CD4-positive, alpha-beta T cell treated with Interleukin-1 beta for 1 hour (primary cell): ENCODE measurements at regions not wholly inside any gene's neighbourhood (a gene's known extent, or its start where the extent isn't known, plus 50 kb on each side); places are given as distances from the start of the nearest gene placed in this dataset.
"Not testable (repeated sequence)": the region's sequence is repeated elsewhere in the genome, so short reads cannot be mapped to it uniquely, and the experiment has no call there.

Experiments
- DNase-seq, 2 donors: peaks; one replicate each; pipeline ENCODE4 v3.0.0-alpha.2; 2020 to 2022

- not testable (repeated sequence) for DNase-seq
These were observed 88.3 kb upstream of the LHX1 start for GRCh38 chr17:36849020-36849419.

DNA sequence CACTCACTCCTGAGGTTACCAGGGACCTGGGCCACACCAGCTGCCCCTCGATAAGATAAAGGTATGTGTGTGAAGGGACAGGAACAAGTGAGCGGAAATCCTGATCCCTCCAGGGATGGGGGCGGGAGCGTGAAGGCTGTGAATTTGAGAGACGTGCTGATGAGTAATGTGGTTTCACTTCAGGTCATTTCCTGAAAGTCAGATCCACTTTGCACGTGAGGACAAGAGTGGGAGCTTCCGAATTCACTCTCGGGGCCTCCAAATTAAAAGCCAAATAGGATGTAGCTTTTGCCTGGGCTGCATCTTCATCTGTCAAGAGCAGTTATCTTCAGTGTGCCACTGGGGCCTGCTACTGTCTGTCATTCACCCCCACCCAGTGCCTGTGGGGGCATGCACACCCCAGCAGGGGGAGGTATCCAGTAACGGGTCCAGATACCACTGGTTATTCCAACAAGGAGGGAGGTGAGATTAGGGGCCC, 87.4 kb upstream of the LHX1 start:
- no peak for DNase-seq

- no peak for DNase-seq
These were observed 86.5 kb upstream of the LHX1 start for GRCh38 chr17:36850790-36851189.

DNA sequence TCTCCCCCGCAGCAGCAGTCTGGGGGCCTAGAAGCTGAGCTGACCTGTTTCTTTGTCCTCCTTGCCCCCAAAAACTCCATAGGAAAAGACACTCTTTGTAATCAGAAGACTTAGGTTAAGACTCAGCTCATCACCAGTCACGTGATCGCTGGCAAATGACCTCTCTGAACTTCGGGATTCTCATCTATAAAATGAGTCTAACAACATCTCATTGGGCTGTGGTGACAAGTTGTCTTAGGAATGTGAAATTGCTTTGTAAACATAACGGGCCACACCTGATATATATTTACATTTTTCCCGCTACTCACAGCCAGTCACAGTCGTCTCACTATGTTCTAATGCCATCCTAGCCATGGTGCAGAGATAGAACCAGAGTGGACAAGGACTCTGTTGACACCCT, 86.0 kb upstream of the LHX1 start:
- no peak for DNase-seq

GRCh38 chr17:36852478-36852877, 84.8 kb upstream of the LHX1 start:
- not testable (repeated sequence) for DNase-seq

DNA sequence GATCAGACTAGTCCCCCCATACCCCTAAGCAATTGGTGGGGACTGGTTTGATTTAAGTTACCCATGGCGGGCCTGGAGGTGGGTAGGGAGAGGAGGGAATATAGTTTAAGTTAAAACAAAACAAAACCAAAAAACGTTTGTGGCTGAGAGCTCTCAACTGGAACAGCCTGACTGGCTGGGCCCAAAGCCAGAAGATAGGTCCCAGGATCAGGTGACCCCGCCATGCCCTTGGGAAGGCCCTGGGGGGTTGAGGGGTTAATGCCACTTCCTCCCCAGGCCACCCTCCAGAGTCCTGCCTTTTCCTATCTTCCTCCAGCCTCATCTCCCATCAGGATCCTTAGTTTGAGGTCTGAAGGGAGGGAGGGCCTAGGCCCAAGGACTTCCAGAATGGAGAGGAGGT, 82.3 kb upstream of the LHX1 start:
- DNase-seq, result no peak

DNA sequence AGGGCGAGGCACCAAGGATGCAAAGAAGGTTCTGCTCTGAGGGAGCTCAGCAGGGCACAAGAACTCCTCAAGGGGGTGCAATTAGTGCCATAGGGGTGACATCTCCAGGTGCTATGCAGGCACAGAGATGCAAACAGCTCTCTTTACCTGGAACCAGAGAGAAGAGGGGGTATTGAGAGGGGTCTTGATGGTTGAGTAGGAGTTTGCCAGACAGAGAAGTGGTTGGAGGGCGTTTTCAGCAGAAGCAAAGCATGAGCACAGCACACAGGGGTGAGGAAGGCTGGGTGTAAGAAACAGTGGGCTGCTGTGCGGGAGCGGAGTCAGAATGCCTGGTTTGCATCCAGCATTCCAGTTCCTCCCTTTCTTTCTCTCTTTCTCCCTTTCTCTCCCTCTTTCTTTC, 81.8 kb upstream of the LHX1 start:
- DNase-seq, result no peak

DNA sequence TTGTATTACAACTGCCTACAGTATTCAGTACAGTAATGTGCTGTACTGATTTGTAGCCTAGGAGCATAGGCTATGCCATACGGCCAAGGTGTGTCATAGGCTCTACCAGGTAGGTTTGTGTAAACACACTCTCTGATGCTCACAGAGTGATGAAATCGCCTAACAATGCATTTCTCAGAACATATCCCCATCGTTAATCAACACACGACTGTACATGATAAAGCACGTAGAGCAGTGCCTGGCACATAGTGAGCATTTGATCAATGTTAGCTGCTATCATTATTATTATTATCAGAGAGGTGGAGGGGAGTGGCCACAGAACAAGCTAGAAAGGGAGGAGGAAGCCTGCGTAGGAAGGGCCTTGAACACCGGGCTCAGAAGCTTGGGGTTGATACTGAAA, 81.1 kb upstream of the LHX1 start:
- no peak for DNase-seq

DNA sequence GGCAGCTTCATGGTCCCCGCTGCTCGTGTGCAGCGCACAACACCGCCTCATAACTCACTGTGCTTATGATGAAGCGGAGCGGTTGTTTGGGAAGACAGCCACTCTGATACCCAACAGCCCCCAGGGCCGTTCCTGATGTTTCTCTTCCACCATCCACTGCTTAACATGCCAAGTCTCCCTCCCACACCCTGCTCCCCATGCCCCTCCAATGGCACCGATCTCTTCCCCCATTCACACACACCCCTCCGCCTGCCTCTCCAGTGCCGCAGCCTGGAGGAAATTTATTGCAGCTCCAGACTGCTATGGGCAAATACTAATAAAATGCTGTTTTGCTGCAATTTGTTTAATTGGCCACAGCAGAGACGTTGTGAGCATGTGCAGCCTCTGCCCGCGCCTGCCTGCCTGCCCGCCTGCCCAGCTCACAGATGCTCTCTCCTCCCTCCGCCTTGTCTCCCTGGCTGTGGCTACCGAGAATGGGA, 80.3 kb upstream of the LHX1 start:
- no peak for DNase-seq

DNA sequence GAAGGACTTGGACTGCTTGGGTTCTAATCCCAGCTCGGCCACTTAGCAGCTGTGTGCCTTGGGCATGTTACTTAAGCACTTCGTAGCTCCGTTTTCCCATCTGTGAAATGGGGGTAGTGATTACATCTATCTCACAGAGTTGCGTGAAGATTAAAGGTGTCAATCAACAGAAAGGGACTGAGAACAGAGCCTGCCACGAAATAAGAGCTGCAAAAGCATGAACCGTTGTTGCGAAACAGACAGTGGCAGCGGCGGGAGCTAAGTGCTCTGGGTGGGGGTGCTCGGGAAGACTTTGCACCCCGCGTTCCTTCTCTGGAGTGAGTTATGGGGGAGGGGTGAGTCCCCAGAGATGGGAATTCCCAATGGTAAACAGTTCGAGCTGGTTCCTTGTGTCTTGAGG, 79.6 kb upstream of the LHX1 start:
- DNase-seq, result no peak

DNA sequence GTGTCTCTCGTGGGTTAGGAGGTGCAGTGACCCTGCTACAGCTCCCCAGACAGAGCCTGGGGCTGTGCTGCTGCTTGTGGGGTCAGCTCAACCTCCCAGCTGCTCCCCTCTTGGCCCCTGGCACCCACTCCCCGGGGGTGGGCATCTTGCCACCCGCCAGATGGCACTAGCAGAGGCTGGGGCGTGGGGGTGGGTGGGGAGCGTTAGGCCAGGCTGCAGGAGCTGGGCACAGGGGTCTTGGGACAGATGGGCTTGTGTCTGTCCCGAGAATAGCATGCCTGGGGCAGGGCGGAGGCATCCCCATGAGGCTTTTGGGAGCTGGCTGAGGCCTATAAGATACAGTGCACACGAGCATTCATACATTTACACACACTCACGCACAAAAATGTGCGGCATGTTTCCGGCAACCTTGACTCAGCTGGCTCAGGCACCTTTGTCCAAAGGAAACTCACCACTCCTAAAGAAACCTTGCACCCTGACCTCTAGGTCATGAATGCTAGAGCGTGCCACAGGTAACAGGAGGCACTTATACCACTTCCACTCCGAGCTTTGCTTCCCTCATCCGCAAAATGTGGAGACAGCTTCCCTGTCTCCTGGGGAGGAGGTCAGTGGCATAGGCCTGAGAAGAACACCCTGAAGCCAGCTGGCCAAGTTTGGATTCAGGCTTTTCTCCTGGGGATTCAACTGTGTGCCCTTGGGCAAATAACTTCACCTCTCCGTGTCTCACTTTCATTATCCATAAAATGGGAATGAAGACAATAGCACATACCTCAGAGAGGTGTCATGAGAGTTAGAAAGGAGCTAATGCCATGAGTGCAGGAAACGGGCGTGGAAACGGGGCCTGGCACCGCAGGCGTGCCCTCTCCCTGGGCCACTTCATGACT, 78.9 kb upstream of the LHX1 start:
- DNase-seq, result no peak

DNA sequence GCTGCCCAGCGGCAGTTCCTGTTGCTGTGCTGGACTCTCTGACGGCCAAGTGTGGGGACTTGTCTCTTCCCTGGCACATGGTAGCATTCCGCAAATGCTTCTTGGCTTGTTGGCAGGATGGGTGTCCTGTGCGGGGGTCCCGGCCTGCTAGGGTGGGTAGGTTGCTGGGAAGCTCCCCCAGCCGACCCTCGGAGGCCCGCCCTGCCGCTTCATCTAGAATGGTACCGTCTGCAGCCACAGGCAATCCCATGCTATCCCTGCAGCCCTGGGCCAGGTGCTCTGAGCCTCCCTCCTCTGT, 78.3 kb upstream of the LHX1 start:
- DNase-seq, result no peak

DNA sequence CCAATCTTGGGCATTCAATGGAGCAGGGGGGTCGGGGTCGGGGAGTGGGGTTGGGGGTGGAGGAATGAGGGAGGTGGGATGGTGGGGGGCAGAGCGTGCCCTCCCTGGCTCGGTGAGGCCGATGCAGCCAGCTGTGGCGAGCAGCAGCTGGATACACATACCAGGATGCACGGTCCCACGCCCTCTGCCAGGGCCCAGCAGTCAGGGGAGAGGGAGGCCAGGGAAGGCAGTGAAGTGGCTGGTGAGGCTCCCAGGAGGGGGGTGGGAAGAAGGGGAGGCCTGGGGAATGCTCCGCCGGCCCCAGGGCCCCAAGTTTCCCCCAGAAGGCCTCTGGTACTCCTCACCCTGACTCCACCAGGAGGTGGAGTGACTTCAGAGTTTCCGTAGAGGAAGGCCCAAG, 77.6 kb upstream of the LHX1 start:
- DNase-seq, result no peak

DNA sequence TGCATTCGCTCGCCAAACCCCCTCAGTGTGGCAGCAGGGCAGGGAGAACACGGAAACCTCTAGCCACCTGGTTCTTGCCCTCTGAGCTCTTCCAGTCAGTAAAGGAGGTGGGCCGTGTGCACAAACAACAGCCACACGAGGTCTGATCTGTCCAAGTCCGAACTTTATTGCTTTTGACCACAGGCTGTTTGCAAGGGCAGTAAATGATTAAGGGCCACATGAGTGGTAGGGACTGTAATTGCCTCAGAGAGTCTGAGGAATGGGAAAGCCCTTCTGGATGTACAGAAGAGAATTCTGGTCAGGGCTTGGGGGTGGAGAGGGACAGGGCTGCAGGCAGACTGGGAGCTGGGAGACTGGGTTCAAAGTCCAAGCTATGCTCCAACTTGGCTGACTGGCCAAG, 75.7 kb upstream of the LHX1 start:
- DNase-seq, result no peak

GRCh38 chr17:36862116-36862920, 75.0 kb upstream of the LHX1 start:
- DNase-seq, result no peak

DNA sequence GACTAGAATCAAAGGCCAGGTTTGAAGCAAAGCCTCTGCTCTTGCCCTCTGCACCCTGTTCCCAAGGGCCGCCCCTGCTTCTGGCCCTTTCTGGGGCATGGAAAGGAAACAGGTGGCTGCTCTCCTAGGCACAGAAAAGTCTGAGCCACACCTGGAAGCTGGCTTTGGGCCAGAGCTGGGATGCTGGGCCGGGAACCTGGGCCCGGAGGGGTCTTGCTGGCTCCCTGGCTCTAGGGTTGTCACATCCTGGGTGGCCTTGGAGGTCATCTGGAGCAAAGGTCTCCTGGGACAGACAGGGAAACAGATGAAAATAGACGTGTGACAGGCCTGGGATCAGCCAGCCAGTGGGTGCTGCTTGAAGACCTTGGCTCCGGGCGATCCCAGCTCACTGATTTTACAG, 74.1 kb upstream of the LHX1 start:
- no peak for DNase-seq

DNA sequence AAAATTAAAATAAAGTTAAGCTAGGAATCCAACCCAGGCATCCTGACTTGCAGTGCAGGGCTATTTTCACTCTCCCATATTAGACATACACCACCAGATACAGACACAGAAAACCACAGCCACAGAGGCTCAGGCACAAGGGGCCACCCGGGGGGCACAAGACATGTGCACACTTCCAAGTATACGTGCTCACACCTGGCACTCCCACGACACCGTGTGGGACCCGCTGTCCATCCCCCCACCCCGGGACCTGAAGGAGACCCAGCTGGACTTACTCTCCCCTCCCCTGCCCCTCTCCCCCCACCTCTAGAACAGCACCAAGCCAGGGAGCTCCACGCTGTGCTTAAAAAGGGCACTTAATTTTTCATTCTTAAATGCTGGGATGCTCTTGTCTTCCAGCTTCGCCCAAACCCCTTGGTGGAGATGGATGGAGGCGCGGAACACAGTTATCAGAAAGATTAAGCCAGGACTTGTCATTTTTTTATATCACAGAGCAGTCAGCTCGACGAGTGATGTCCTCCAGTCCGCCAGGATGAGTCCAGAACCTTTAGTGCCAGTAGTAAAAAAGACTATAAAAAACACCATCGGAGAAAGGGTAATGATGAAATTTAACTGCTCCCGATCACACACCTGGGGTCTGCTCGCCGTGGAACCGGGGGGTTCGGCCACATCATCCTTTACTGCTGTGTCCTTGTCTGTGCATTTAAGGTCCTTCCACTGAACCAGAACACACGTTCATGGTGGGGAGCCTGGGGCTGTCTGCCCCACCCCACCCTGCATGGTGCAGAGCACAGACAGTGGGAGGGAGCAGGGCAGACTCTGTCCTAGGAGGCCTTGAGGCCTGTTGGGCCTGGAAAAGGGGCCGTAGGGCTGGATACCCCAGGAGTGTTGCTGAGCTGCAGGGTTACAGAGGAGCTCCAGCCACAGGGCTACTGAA, 73.3 kb upstream of the LHX1 start:
- no peak for DNase-seq

- no peak for DNase-seq
These were observed 72.3 kb upstream of the LHX1 start for GRCh38 chr17:36864827-36865430.

- DNase-seq, result no peak
These were observed 69.4 kb upstream of the LHX1 start for GRCh38 chr17:36867716-36868341.

DNA sequence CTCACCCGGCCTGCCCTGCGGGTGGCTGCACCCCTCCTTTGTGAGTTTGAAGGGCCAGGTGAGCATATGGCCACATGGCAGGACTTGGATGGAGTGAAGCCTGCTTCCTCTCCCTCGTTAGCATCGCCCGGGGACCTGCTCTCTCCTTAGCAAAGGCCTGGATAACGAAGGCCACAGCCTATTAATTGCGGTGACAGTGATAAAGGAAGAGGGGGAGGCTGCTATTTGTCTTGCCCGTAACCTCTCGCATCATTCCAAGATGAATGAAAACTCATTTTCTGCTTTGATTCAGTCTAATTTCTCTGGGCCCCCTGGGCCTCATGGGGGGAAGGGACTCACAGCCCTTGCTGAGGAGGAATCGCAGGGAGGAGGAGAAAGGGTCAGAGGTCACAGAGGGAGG, 68.5 kb upstream of the LHX1 start:
- no peak for DNase-seq

DNA sequence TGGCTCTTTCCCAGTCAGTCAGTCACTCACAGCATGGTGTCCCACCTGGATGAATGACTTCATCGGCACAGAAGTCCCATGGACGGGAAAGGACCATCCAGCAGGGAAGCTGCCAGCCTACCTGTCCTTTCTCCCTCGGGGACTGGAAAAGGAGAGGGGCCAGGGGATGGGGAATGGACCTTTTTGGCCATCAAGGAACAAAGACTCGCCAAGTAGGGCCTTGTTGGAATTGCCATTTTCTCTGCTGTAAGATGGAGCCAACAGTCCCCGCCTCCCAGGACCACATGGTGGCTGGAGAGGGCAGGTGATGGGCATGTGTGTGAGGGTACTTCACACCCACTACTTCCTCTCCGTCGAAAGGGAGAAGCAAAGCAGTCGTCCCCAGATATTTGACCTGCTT, 67.8 kb upstream of the LHX1 start:
- DNase-seq, result no peak
